Esophagus muscularis mucosa (tissue), 3 donors: ENCODE measurements at regions not wholly inside any gene's neighbourhood (a gene's known extent, or its start where the extent isn't known, plus 50 kb on each side); places are given as distances from the start of the nearest gene placed in this dataset.

Experiments used
- CTCF ChIP-seq, 3 experiments: fragments of 200-600 bp in 2 of 3; fragments of 450-650 bp in 1 of 3; sonication (generic) in 2 of 3; IDR thresholded peaks; one replicate each; pipeline ENCODE4 v1.5.1; 2017 to 2019; ENCODE audit warnings: antibody characterized with exemption in 3 of 3, mild to moderate bottlenecking in 2 of 3, moderate library complexity in 1 of 3
- POLR2AphosphoS5 ChIP-seq, 2 donors: sonication (generic); formaldehyde crosslinking; IDR thresholded peaks; one replicate each; pipeline ENCODE4 v1.6.1; 2017; ENCODE audit warnings: antibody characterized with exemption in 2 of 2

GRCh38 chr5:74186356-74187315, 453.9 kb downstream of the ENC1 start:
- TF ChIP-seq CTCF (IDR thresholded peaks at IDR 0.05) (no peak), POLR2AphosphoS5 (IDR thresholded peaks at IDR 0.05) (no peak)
